GM21447 (cell line): ENCODE measurements at regions not wholly inside any gene's neighbourhood (a gene's known extent, or its start where the extent isn't known, plus 50 kb on each side); places are given as distances from the start of the nearest gene placed in this dataset.
"Not testable (repeated sequence)": the region's sequence is repeated elsewhere in the genome, so short reads cannot be mapped to it uniquely, and the experiment has no call there.

ENCODE experiments used
- ATAC-seq: cut with Tn5 transposase; IDR thresholded peaks from one replicate; pipeline ENCODE4 v1.9.1; 2021; ENCODE audit not compliant: unreplicated experiment

GRCh38 chr18:60020107-60020925 lies 120.5 kb downstream of the PMAIP1 start:
- ATAC-seq, result no peak

- no peak for ATAC-seq
Observed at GRCh38 chr18:60019463-60019840, 119.7 kb downstream of the PMAIP1 start.

GRCh38 chr18:60018618-60019462 lies 119.0 kb downstream of the PMAIP1 start:
- ATAC-seq, result no peak

GRCh38 chr18:60018134-60018533 lies 118.3 kb downstream of the PMAIP1 start:
- not testable (repeated sequence) for ATAC-seq

GRCh38 chr18:60017371-60017770 lies 117.6 kb downstream of the PMAIP1 start:
- ATAC-seq, result no peak

- not testable (repeated sequence) for ATAC-seq
Observed at GRCh38 chr18:60015826-60016225, 116.0 kb downstream of the PMAIP1 start.

- not testable (repeated sequence) for ATAC-seq
Observed at GRCh38 chr18:60013148-60013547, 113.4 kb downstream of the PMAIP1 start.

- ATAC-seq, result no peak
Observed at GRCh38 chr18:60010984-60011383, 111.2 kb downstream of the PMAIP1 start.

GRCh38 chr18:60010513-60010912 lies 110.7 kb downstream of the PMAIP1 start:
- ATAC-seq, result no peak

GRCh38 chr18:60007661-60008060 lies 107.9 kb downstream of the PMAIP1 start:
- ATAC-seq, result no peak

GRCh38 chr18:60003610-60004185 lies 103.9 kb downstream of the PMAIP1 start:
- ATAC-seq, result no peak

GRCh38 chr18:59996370-59996966 lies 96.7 kb downstream of the PMAIP1 start:
- ATAC-seq, result peak; percentile 68

GRCh38 chr18:59994357-59994756 lies 94.6 kb downstream of the PMAIP1 start:
- peak; percentile 73 for ATAC-seq

GRCh38 chr18:59993560-59993959 lies 93.8 kb downstream of the PMAIP1 start:
- ATAC-seq, result no peak

- no peak for ATAC-seq
Observed at GRCh38 chr18:59990121-59990823, 90.5 kb downstream of the PMAIP1 start.

- no peak for ATAC-seq
Observed at GRCh38 chr18:59988098-59988706, 88.4 kb downstream of the PMAIP1 start.

- no peak for ATAC-seq
Observed at GRCh38 chr18:59987102-59987501, 87.3 kb downstream of the PMAIP1 start.

GRCh38 chr18:59986139-59986538 lies 86.3 kb downstream of the PMAIP1 start:
- no peak for ATAC-seq

GRCh38 chr18:59985289-59985688 lies 85.5 kb downstream of the PMAIP1 start:
- no peak for ATAC-seq

GRCh38 chr18:59983506-59983905 lies 83.7 kb downstream of the PMAIP1 start:
- no peak for ATAC-seq
